Liver (tissue), 3 donors: ENCODE measurements at regions not wholly inside any gene's neighbourhood (a gene's known extent, or its start where the extent isn't known, plus 50 kb on each side); places are given as distances from the start of the nearest gene placed in this dataset.

Experiments
- ATF3 ChIP-seq: IDR thresholded peaks from 2 replicates; pipeline ENCODE4 v1.6.1; 2016; ENCODE audit warnings: antibody characterized with exemption
- CTCF ChIP-seq: fragments of 150-350 bp; IDR thresholded peaks from 2 replicates; pipeline ENCODE4 v1.5.1; 2017; ENCODE audit warnings: improper control_type of control experiment, low read depth, low read length; ENCODE audit not compliant: missing input control
- FOXA1 ChIP-seq: IDR thresholded peaks from 2 replicates; pipeline ENCODE4 v1.6.1; 2016; ENCODE audit warnings: antibody characterized with exemption
- GABPA ChIP-seq, 2 donors: IDR thresholded peaks in 1 of 2; conservative IDR thresholded peaks in 1 of 2; 2 replicates each; pipeline ENCODE4 v1.6.1; 2016; ENCODE audit warnings: antibody characterized with exemption in 2 of 2, mild to moderate bottlenecking in 1 of 2, moderate library complexity in 1 of 2
- HNF4A ChIP-seq, 2 donors: conservative IDR thresholded peaks; 2 replicates each; pipeline ENCODE4 v1.6.1; 2016; ENCODE audit warnings: antibody characterized with exemption in 2 of 2, mild to moderate bottlenecking in 2 of 2
- REST ChIP-seq: IDR thresholded peaks from 2 replicates; pipeline ENCODE4 v1.6.1; 2016; ENCODE audit warnings: antibody characterized with exemption, mild to moderate bottlenecking
- TAF1 ChIP-seq: conservative IDR thresholded peaks from 2 replicates; pipeline ENCODE4 v1.6.1; 2016; ENCODE audit warnings: antibody characterized with exemption, mild to moderate bottlenecking
- YY1 ChIP-seq: IDR thresholded peaks from 2 replicates; pipeline ENCODE4 v1.6.1; 2016; ENCODE audit warnings: antibody characterized with exemption, mild to moderate bottlenecking
- ZBTB33 ChIP-seq: IDR thresholded peaks from 2 replicates; pipeline ENCODE4 v1.6.1; 2016; ENCODE audit warnings: antibody characterized with exemption
- donor health status: healthy.
- donor health status: healthy.

- no peak for TF ChIP-seq CTCF
- TF ChIP-seq GABPA (IDR thresholded peaks at IDR 0.05 in 1 of 2, conservative IDR thresholded peaks at IDR 0.05 in 1 of 2) = no peak
- no peak for TF ChIP-seq HNF4A (conservative IDR thresholded peaks at IDR 0.05)
- TF ChIP-seq TAF1 = no peak
- TF ChIP-seq YY1 = no peak
- no peak for TF ChIP-seq ZBTB33
- TF ChIP-seq REST = no peak
- no peak for TF ChIP-seq ATF3
- TF ChIP-seq FOXA1 = no peak
These were observed 83.6 kb upstream of the CXCL12 start for GRCh38 chr10:44468525-44468924.
